Hepatocyte (in vitro differentiated cells): ENCODE measurements at regions not wholly inside any gene's neighbourhood (a gene's known extent, or its start where the extent isn't known, plus 50 kb on each side); places are given as distances from the start of the nearest gene placed in this dataset.
"Not testable (repeated sequence)": the region's sequence is repeated elsewhere in the genome, so short reads cannot be mapped to it uniquely, and the experiment has no call there.

ENCODE experiments used
- DNase-seq: peaks from one replicate; pipeline ENCODE4 v3.0.0-alpha.2; 2016; ENCODE audit warnings: low spot score
- H2AFZ ChIP-seq: fragments of 200-600 bp; sonication (generic); 2 replicates; pipeline ENCODE4 v1.6.0; 2016; ENCODE audit warnings: antibody characterized with exemption, mild to moderate bottlenecking
- H3K27ac ChIP-seq: fragments of 200-600 bp; sonication (generic); 2 replicates; pipeline ENCODE4 v1.5.1; 2016; ENCODE audit warnings: mild to moderate bottlenecking
- H3K27me3 ChIP-seq: fragments of 200-600 bp; sonication (generic); 2 replicates; pipeline ENCODE4 v1.6.1; 2016
- H3K36me3 ChIP-seq: fragments of 200-600 bp; sonication (generic); replicated peaks from 2 replicates; pipeline ENCODE4 v1.5.1; 2016; ENCODE audit warnings: low read depth; ENCODE audit not compliant: insufficient read depth
- H3K4me1 ChIP-seq: fragments of 200-600 bp; sonication (generic); 2 replicates; pipeline ENCODE4 v1.5.1; 2016; ENCODE audit warnings: mild to moderate bottlenecking, moderate library complexity; ENCODE audit not compliant: insufficient read depth
- H3K4me2 ChIP-seq: fragments of 200-600 bp; sonication (generic); 2 replicates; pipeline ENCODE4 v1.6.0; 2016
- H3K4me3 ChIP-seq: fragments of 200-600 bp; sonication (generic); 2 replicates; pipeline ENCODE4 v1.5.1; 2016; ENCODE audit warnings: mild to moderate bottlenecking
- H3K79me2 ChIP-seq: fragments of 200-600 bp; sonication (generic); 2 replicates; pipeline ENCODE4 v1.6.0; 2017; ENCODE audit warnings: mild to moderate bottlenecking
- H3K9me2 ChIP-seq: fragments of 200-600 bp; sonication (generic); replicated peaks from 2 replicates; pipeline ENCODE4 v1.6.0; 2017; ENCODE audit warnings: mild to moderate bottlenecking; ENCODE audit not compliant: insufficient read depth
- H3K9me3 ChIP-seq: fragments of 200-600 bp; sonication (generic); 2 replicates; pipeline ENCODE4 v1.5.1; 2016; ENCODE audit warnings: low read depth, mild to moderate bottlenecking
- H4K20me1 ChIP-seq: fragments of 200-600 bp; sonication (generic); 2 replicates; pipeline ENCODE4 v1.6.0; 2016; ENCODE audit warnings: mild to moderate bottlenecking; ENCODE audit not compliant: insufficient read depth, poor library complexity, severe bottlenecking
- EZH2 ChIP-seq: fragments of 200-600 bp; sonication (generic); IDR thresholded peaks from 2 replicates; pipeline ENCODE4 v1.6.1; 2016; ENCODE audit warnings: antibody characterized with exemption, mild to moderate bottlenecking, borderline replicate concordance
- EZH2phosphoT487 ChIP-seq: fragments of 200-600 bp; sonication (generic); IDR thresholded peaks from one replicate; pipeline ENCODE4 v1.6.1; 2018; ENCODE audit warnings: antibody characterized with exemption, mild to moderate bottlenecking, low read depth, moderate library complexity; ENCODE audit not compliant: unreplicated experiment, severe bottlenecking
- WGBS: methylation state at CpG from one replicate; pipeline ENCODE4 v1.1.6; 2016; ENCODE audit warnings: low lambda C conversion rate; ENCODE audit errors: missing lambda C conversion rate; 5-methylcytosine and 5-hydroxymethylcytosine counted together
- TF ChIP-seq, protein P1 (sequence below): fragments of 200-600 bp; sonication (generic); IDR thresholded peaks from 2 replicates; pipeline ENCODE4 v1.5.1; 2016; ENCODE audit warnings: antibody characterized with exemption, mild to moderate bottlenecking; ENCODE audit not compliant: poor library complexity

- Histone ChIP-seq H3K4me1 (no peaks in the 10 kb centered on the region), H3K9me2 (no peaks in the 10 kb centered on the region), H3K36me3 (no peaks in the 10 kb centered on the region), H3K79me2 (no peaks in the 10 kb centered on the region), H3K4me3 (no peak overlapping the region), H3K27ac (no peak overlapping the region), H2AFZ (no peak overlapping the region), H3K9me3 (no peaks in the 10 kb centered on the region), H3K27me3 (no peaks in the 10 kb centered on the region), H3K4me2 (no peak overlapping the region), H4K20me1 (no peaks in the 10 kb centered on the region)
- TF ChIP-seq EZH2 = no peak
- TF ChIP-seq, protein P1, sequence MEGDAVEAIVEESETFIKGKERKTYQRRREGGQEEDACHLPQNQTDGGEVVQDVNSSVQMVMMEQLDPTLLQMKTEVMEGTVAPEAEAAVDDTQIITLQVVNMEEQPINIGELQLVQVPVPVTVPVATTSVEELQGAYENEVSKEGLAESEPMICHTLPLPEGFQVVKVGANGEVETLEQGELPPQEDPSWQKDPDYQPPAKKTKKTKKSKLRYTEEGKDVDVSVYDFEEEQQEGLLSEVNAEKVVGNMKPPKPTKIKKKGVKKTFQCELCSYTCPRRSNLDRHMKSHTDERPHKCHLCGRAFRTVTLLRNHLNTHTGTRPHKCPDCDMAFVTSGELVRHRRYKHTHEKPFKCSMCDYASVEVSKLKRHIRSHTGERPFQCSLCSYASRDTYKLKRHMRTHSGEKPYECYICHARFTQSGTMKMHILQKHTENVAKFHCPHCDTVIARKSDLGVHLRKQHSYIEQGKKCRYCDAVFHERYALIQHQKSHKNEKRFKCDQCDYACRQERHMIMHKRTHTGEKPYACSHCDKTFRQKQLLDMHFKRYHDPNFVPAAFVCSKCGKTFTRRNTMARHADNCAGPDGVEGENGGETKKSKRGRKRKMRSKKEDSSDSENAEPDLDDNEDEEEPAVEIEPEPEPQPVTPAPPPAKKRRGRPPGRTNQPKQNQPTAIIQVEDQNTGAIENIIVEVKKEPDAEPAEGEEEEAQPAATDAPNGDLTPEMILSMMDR = no peak
- TF ChIP-seq EZH2phosphoT487 = no peak
- DNase-seq = no peak
- 85% methylated on average over 2 of the region's 2 CpGs for WGBS
These were observed 103.3 kb upstream of the ANO5 start for GRCh38 chr11:22089609-22090008.

GRCh38 chr11:22106566-22106965 is 86.3 kb upstream of the ANO5 start:
- H2AFZ ChIP-seq = no peak overlapping the region
- no peak overlapping the region for H3K27ac ChIP-seq
- no peaks in the 10 kb centered on the region for H3K36me3 ChIP-seq
- no peaks in the 10 kb centered on the region for H3K9me3 ChIP-seq
- no peaks in the 10 kb centered on the region for H3K4me1 ChIP-seq
- no peak for DNase-seq
- H3K27me3 ChIP-seq = no peaks in the 10 kb centered on the region
- H3K9me2 ChIP-seq = no peaks in the 10 kb centered on the region
- no peaks in the 10 kb centered on the region for H3K79me2 ChIP-seq
- TF ChIP-seq, protein P1 = no peak
- 61% methylated on average over 2 of the region's 2 CpGs for WGBS
- no peak overlapping the region for H3K4me3 ChIP-seq
- no peak overlapping the region for H3K4me2 ChIP-seq
- H4K20me1 ChIP-seq = no peaks in the 10 kb centered on the region

DNA sequence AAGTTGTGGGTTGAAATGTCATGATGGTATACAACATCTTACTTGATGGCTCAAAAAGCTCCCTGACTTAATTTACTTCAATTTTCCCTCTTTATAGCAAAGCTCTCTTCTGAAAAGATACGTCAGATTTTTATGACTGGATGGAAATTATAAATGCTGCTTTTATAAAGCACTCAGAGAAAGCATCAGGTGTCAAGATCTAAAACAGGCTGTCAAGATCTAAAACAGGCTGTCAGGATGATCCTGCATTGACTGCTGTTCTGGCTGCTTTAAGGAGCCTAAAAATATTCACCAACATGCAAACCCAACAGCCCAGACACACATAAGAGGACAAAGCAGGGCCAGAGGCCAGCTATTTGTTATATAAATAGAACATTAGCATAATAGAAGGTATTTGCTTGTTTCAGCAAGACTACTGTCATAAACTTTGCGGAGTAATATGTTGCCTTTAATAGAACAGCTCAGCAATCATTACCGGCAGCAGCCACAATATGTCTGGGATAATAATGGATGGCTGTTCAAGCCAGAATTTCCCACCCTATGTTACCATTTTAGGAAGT is 77.3 kb upstream of the ANO5 start:
- no peaks in the 10 kb centered on the region for H3K27me3 ChIP-seq
- H3K9me2 ChIP-seq = no peaks in the 10 kb centered on the region
- H3K79me2 ChIP-seq = no peaks in the 10 kb centered on the region
- H3K4me1 ChIP-seq = no peaks in the 10 kb centered on the region
- H2AFZ ChIP-seq = no peak overlapping the region
- no peak overlapping the region for H3K4me3 ChIP-seq
- DNase-seq = no peak
- TF ChIP-seq EZH2 (no peak), EZH2phosphoT487 (no peak)
- TF ChIP-seq, protein P1 = no peak
- H3K9me3 ChIP-seq = no peaks in the 10 kb centered on the region
- WGBS = 71% methylated on average over 3 of the region's 3 CpGs
- H3K4me2 ChIP-seq = no peak overlapping the region
- H4K20me1 ChIP-seq = no peaks in the 10 kb centered on the region
- no peak overlapping the region for H3K27ac ChIP-seq
- no peaks in the 10 kb centered on the region for H3K36me3 ChIP-seq

DNA sequence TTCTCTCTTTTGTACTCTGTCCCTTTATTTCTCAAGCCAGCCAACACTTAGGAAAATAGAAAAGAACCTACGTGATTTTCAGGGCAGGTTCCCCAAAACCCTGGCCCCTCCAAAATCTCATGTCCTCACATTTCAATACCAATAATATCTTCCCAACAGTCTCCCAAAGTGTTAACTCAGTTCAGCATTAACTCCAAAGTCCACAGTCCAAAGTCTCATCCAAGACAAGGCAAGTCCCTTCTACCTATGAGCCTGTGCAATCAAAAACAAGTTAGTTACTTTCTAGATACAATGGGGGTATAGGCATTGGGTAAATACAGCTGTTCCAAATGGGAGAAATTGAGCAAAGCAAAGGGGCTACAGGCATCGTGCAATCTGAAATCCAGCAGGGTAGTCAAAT is 64.9 kb upstream of the ANO5 start:
- not testable (repeated sequence) for H3K36me3 ChIP-seq, H3K9me3 ChIP-seq, H3K4me3 ChIP-seq, H3K9me2 ChIP-seq, H2AFZ ChIP-seq, H3K79me2 ChIP-seq, DNase-seq, H3K27ac ChIP-seq, H3K4me1 ChIP-seq, H3K4me2 ChIP-seq, H4K20me1 ChIP-seq, H3K27me3 ChIP-seq
- 90% methylated on average over 2 of the region's 2 CpGs for WGBS
